Endometrium (tissue), 2 donors: ENCODE measurements at regions not wholly inside any gene's neighbourhood (a gene's known extent, or its start where the extent isn't known, plus 50 kb on each side); places are given as distances from the start of the nearest gene placed in this dataset.

Experiments
- FAIRE-seq: peaks from 2 replicates; lab custom pipeline; 2012; peaks lifted over from hg19 to GRCh38; lab: Jason Lieb, UNC
- donor health status: control.
- donor health status: control.

- FAIRE-seq, result no peak
These were observed 50.2 kb upstream of the CCND2 start for GRCh38 chr12:4223273-4223845.

GRCh38 chr12:4221258-4221620 is 52.3 kb upstream of the CCND2 start:
- FAIRE-seq, result no peak

DNA sequence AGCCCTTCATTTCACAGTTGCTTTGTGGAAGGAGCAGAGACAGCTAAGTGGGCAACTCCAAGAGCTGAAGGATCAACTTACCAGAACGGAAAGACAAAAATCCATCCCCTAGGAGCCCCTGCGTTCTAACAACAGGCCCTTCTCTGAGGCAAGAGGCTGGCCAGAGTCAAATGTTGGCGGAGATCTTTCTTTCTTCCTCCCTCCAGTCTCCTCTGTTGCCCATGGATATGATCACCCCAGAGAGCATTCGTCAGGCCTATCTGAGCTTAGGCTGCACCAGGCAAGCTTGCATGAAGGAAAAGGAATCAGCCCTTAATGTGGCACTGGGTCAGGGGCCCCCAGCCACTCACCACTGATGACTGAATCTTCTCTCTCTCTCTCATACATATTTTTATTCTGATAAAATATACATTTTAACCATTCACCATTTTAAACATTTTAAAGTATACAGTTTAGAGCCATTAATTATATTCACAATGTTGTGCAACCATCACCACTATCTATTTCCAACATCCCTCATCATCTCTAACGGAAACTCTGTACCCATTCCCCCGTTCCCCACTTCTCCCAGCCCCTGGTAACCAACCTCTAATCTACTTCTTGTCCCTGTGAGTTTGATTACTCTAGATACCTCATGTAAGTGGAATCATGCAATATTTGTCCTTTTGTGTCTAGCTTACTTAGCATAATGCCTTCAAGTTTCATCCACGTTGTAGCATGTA is 52.9 kb upstream of the CCND2 start:
- FAIRE-seq, result no peak

- no peak for FAIRE-seq
These were observed 56.5 kb upstream of the CCND2 start for GRCh38 chr12:4217091-4217490.

DNA sequence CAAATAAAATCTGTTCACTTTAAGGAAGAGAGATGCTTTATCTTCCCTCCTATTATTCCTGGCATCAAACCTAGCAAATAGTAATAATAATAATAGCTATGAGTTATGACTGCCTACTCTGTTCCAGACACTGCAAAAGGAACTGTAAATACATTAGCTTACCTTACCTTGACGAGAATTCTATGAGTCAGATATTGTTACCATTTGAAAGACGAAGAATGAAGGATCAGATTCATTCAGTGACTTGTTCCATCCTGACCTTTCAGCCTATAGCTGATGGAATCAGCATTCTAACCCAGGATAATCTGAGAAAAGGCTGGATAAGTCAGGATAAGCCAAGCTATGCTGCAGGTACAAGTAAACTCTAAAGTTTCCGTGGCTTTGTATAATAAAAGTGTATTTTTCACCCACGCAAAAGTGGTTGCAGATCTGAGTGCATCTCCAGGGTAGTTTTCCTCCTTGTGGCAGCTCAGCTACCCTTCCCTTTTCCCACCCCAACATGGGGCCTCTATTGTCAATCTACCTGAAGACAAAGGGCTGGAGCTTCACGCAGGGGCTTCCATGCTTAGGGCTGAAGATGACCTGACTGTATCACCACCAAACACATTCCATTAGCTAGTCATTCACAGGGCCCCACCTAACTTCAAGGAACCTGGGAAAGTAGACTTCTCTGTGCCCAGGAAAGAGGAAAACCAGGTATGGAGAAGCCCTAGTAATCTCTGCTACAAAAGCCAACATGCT is 57.2 kb upstream of the CCND2 start:
- FAIRE-seq, result no peak

- no peak for FAIRE-seq
These were observed 58.1 kb upstream of the CCND2 start for GRCh38 chr12:4215229-4216186.

DNA sequence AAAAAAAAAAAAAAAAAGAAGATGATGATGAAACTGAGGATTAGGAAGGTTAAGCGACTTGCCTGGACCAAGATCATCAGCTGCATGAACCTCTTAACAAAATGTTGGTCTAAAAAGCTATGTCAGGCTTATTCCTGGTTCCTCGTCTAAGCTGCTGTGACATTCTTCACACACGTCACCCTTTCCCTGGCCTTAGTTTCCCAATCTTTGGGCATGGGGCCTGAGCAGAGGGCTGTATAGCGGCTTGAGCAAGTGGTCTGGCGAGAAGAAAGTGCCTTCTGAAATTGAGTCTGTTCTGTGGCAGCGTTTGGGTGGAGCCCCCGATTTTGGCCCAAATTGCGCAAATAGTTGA is 58.7 kb upstream of the CCND2 start:
- no peak for FAIRE-seq

DNA sequence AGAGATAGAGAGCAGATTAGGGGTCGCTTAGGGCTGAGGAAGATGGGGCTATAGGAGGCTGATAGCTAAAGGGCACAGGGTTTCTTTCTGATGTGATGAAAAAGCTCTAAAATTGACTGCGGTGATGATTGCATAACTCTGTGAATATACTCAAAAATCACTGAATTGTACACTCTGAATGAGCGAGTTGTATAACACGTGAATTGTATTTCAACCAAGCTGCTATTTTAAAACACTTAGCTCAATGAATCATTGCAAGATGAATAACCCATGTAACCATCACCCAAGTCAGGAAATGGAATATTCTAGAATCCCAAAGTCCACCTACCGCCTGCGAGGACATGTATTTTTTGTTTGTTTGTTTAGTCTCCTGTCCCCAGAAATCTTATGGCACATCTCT is 60.1 kb upstream of the CCND2 start:
- no peak for FAIRE-seq

DNA sequence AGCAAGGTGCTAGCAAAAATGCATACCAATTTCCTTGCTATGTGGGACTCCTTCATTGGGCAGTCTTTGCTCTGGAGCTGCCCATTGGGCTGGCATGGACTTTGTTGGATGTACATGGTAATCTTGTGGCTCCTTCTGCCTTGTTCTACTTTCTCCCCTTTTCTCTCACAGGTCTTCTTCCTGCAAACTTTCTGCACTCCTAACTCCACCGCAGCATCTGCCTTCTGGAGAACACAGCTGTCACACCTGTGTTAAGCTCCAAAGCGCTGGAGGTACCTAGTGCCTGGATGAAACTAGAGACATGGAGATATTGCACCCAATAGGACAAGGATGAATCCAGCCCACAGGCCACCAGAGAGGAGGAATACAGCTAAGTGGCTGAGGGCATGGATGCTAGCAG is 60.7 kb upstream of the CCND2 start:
- no peak for FAIRE-seq

GRCh38 chr12:4211372-4211771 is 62.2 kb upstream of the CCND2 start:
- FAIRE-seq, result no peak

GRCh38 chr12:4210183-4210582 is 63.4 kb upstream of the CCND2 start:
- FAIRE-seq, result no peak

- no peak for FAIRE-seq
These were observed 67.1 kb upstream of the CCND2 start for GRCh38 chr12:4206470-4206869.

GRCh38 chr12:4203772-4204376 is 69.7 kb upstream of the CCND2 start:
- FAIRE-seq, result no peak

GRCh38 chr12:4202918-4203317 is 70.6 kb upstream of the CCND2 start:
- FAIRE-seq, result no peak

- FAIRE-seq, result no peak
These were observed 71.1 kb upstream of the CCND2 start for GRCh38 chr12:4202487-4202886.

GRCh38 chr12:4201333-4202100 is 72.0 kb upstream of the CCND2 start:
- no peak for FAIRE-seq

DNA sequence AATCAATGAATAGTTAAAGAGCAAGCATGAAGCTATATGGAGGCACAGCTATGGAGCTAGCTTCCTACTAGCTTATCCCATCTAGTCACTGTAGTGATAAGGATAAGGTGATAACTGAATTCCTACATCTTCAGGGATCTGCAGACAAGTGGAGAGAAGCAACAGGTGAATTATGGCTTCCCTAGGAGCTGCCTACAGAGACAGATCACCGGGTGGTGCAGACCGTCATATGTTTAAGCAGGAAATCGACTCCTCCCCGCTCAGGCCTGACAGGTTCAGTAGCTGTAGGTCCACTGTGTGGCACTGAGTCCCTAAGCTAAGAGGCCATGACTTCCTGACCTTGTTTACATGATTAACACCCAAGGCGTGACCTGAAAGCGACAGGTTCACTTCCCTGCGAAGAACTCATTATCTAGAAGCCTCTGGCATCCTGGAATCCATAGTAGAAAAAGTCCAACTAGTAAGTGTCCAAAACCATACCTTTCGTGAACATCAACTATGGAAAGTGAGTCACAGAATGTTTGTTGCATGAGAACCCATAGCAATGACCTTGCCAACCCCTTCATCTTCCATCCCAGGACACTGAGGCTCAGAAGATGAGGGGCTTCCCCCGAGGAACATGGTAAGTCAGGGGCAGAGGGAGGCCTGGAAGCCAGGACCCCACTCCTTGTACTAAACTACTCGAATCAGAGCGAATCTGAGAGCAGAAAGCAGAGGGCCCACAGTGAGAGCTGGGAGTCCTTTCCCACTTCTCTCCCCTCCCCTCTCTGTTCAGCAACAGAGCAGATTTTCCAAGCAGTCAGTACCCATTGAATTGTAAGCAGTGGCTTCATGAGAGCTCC is 75.4 kb upstream of the CCND2 start:
- FAIRE-seq, result no peak

DNA sequence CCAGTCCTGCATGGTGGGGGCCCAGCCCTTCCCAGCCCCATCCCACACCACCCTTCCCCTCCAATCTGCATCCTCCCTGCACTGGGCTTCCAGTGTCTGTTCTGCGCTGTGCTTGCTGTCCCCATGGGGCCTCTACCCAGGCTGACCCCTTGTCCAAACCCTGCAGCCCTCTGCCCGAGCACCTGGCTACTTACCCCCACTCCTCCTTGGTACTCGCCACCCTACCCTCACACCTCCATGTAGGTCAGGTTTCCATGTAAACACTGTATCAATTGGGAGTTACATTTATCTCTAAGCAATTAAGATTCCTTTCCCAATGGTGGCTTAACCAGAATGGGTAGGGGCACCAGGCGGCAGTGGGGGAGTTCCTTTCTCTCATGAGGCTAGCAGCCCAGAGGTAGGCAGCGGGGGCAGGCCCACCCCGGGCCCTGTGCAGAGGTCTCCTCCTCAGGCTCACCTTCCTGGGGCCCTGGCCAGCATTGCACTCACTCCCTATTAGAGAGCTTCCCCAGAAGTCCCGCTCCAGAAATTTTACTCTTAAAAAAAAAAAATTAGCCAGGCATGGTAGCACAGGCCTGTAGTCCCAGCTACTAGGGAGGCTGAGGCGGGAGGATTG is 76.6 kb upstream of the CCND2 start:
- no peak for FAIRE-seq

DNA sequence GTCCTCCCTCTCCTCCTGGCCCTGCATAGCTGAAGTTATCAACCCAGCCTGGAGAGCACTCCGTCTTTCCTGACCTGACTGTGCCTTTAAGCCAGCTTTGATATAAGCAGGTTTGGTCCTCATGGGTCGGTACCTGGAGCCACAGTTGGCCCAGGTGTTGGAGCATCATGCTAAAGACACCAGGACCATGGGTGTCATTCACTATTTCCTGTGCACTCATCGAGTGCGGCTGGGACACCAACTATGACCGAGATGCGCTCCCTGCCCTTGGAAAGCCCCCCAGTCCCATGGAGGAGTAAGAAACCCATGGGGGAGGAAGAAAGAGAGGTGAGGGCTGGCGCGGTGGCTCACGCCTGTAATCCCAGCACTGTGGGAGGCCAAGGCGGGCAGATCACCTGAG is 78.9 kb upstream of the CCND2 start:
- FAIRE-seq, result no peak

DNA sequence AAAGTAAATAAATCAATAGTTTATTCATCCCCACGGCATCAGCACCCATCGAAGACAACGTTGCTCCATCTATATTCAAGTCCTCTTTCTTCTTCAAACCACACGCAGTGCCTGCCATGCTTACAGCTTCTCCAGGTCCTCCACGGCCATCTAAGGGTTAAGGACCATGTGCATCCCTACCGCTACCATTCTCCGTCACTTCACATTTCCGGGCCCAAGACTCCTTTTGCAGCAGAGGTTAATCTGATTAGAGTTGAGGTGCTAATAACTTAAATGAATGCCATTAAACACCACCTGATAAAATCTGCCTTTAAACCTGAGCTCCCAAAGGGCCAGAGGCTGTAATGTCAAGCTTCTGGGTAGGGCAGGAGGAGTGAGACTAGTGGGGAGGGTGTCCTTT is 79.7 kb upstream of the CCND2 start:
- FAIRE-seq, result no peak
